ENCODE measurements at regions not wholly inside any gene's neighbourhood (a gene's known extent, or its start where the extent isn't known, plus 50 kb on each side); places are given as distances from the start of the nearest gene placed in this dataset.

DNA sequence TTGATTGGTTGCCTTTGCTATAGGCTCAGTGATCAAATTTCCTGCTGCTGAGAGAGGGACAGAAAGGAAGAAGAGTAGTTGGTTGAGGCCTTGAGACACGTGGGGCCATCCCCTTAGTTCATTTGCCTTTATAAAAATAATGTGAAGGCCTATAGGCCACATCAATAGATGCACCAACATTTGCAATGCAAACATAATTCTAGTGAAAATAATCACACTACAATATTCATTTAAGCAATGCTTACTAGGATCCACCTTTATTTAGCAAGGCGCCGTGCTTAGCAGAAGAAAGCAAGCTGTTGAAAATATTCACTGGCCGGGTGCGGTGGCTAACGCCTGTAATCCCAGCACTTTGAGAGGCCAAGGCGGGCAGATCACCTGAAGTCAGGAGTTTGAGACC lies 105.3 kb upstream of the CXCR4 start:
- Mint-ChIP-seq H3K36me3 (ENCODE audit: low read depth) (no peaks in the 10 kb centered on the region), H3K4me1 (peaks cover 44% of the 10 kb centered on the region), H3K4me3 (no peak overlapping the region), H3K9me3 (no peaks in the 10 kb centered on the region), H3K27ac (no peak overlapping the region), H3K27me3 (ENCODE audit: insufficient read depth) (no peaks in the 10 kb centered on the region)
- Histone ChIP-seq H3K27ac (ENCODE audit: low read depth, low read length) (no peak overlapping the region), H3K9me3 (ENCODE audit: control insufficient read depth, low read length) (no peaks in the 10 kb centered on the region), H3K36me3 (ENCODE audit: control insufficient read depth, insufficient read depth, low read length) (no peaks in the 10 kb centered on the region), H3K4me3 (ENCODE audit: low read length) (no peak overlapping the region), H3K27me3 (ENCODE audit: control insufficient read depth, insufficient read depth, low read length, poor library complexity, severe bottlenecking) (no peaks in the 10 kb centered on the region), H3K4me1 (ENCODE audit: control insufficient read depth, insufficient read depth, low read length) (peaks cover 25% of the 10 kb centered on the region), H3K9ac (ENCODE audit: extremely low read depth, low read length, poor library complexity, severe bottlenecking) (no peak overlapping the region)
- no peak for DNase-seq
- TF ChIP-seq, protein P1, sequence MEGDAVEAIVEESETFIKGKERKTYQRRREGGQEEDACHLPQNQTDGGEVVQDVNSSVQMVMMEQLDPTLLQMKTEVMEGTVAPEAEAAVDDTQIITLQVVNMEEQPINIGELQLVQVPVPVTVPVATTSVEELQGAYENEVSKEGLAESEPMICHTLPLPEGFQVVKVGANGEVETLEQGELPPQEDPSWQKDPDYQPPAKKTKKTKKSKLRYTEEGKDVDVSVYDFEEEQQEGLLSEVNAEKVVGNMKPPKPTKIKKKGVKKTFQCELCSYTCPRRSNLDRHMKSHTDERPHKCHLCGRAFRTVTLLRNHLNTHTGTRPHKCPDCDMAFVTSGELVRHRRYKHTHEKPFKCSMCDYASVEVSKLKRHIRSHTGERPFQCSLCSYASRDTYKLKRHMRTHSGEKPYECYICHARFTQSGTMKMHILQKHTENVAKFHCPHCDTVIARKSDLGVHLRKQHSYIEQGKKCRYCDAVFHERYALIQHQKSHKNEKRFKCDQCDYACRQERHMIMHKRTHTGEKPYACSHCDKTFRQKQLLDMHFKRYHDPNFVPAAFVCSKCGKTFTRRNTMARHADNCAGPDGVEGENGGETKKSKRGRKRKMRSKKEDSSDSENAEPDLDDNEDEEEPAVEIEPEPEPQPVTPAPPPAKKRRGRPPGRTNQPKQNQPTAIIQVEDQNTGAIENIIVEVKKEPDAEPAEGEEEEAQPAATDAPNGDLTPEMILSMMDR (conservative IDR thresholded peaks at IDR 0.05) = no peak
- WGBS, 2 experiments (ENCODE audit: insufficient coverage in 1 of 2, insufficient read length in 1 of 2) = 71 to 83% methylated on average over 4 to 7 of the region's 7 CpGs

DNA sequence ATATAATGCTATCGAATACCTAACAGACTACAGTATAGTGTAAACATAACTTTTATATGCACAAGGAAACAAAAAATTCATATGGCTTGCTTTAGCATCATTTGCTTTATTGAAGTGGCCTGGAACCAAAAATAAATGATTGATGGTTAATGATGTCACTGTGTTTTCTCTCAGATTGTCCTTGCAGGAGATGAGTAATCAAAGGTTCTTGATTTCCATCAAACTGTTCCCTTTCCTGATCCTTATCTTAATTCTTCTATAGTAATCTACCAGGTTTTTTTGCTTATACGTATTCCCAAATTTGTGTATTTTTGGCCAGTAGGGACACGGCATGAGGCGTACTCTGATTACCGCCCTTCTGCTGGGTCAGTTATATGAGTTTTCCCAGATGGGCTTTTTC lies 104.9 kb upstream of the CXCR4 start:
- H3K9me3 ChIP-seq (ENCODE audit: control insufficient read depth, low read length) = no peaks in the 10 kb centered on the region
- H3K36me3 Mint-ChIP-seq (ENCODE audit: low read depth) = no peaks in the 10 kb centered on the region
- H3K4me3 Mint-ChIP-seq = no peak overlapping the region
- H3K36me3 ChIP-seq (ENCODE audit: control insufficient read depth, insufficient read depth, low read length) = no peaks in the 10 kb centered on the region
- no peaks in the 10 kb centered on the region for H3K9me3 Mint-ChIP-seq
- H3K27ac ChIP-seq (ENCODE audit: low read depth, low read length) = no peak overlapping the region
- H3K27me3 ChIP-seq (ENCODE audit: control insufficient read depth, insufficient read depth, low read length, poor library complexity, severe bottlenecking) = no peaks in the 10 kb centered on the region
- H3K9ac ChIP-seq (ENCODE audit: extremely low read depth, low read length, poor library complexity, severe bottlenecking) = no peak overlapping the region
- H3K27ac Mint-ChIP-seq = no peak overlapping the region
- WGBS, 2 experiments (ENCODE audit: insufficient coverage in 1 of 2, insufficient read length in 1 of 2) = 72 to 73% methylated on average over 4 of the region's 5 CpGs
- no peaks in the 10 kb centered on the region for H3K27me3 Mint-ChIP-seq (ENCODE audit: insufficient read depth)
- TF ChIP-seq, protein P1 (conservative IDR thresholded peaks at IDR 0.05) = no peak
- peaks cover 27% of the 10 kb centered on the region for H3K4me1 ChIP-seq (ENCODE audit: control insufficient read depth, insufficient read depth, low read length)
- H3K4me3 ChIP-seq (ENCODE audit: low read length) = no peak overlapping the region
- no peak for DNase-seq
- peaks cover 48% of the 10 kb centered on the region for H3K4me1 Mint-ChIP-seq

DNA sequence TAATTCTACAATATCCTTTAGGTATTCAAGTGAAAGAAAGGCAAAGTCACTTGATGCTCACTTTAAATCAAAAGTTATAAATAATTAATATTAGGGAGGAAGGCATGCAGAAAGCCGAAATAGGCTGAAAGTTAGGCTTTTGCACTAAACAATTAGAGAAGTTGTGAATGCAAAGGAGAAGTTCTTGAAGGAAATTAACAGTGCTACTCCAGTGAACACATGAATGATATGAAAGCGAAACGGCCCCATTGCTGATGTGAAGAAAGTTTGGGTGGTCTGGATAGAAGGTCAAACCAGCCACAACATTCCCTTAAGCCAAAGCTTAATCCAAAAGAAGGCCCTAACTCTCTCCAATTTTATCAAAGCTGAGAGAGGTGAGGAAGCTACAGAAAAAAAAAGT lies 103.1 kb upstream of the CXCR4 start:
- no peaks in the 10 kb centered on the region for H3K9me3 Mint-ChIP-seq

More for the DNA sequence above, 103.1 kb upstream of the CXCR4 start:
- TF ChIP-seq, protein P1 (conservative IDR thresholded peaks at IDR 0.05) = no peak
- peaks cover 20% of the 10 kb centered on the region for H3K4me1 ChIP-seq (ENCODE audit: control insufficient read depth, insufficient read depth, low read length)
- H3K27me3 Mint-ChIP-seq (ENCODE audit: insufficient read depth) = no peaks in the 10 kb centered on the region
- no peaks in the 10 kb centered on the region for H3K36me3 Mint-ChIP-seq (ENCODE audit: low read depth)
- H3K9me3 ChIP-seq (ENCODE audit: control insufficient read depth, low read length) = no peaks in the 10 kb centered on the region
- H3K27ac Mint-ChIP-seq = no peak overlapping the region
- H3K9ac ChIP-seq (ENCODE audit: extremely low read depth, low read length, poor library complexity, severe bottlenecking) = no peak overlapping the region
- H3K36me3 ChIP-seq (ENCODE audit: control insufficient read depth, insufficient read depth, low read length) = no peaks in the 10 kb centered on the region
- H3K27me3 ChIP-seq (ENCODE audit: control insufficient read depth, insufficient read depth, low read length, poor library complexity, severe bottlenecking) = no peaks in the 10 kb centered on the region
- DNase-seq = no peak
- no peak overlapping the region for H3K4me3 Mint-ChIP-seq
- WGBS, 2 experiments (ENCODE audit: insufficient coverage in 1 of 2, insufficient read length in 1 of 2) = 88 to 92% methylated on average over 1 to 3 of the region's 3 CpGs
- H3K4me3 ChIP-seq (ENCODE audit: low read length) = no peak overlapping the region
- peaks cover 46% of the 10 kb centered on the region for H3K4me1 Mint-ChIP-seq
- no peak overlapping the region for H3K27ac ChIP-seq (ENCODE audit: low read depth, low read length)
